ENCODE measurements at regions not wholly inside any gene's neighbourhood (a gene's known extent, or its start where the extent isn't known, plus 50 kb on each side); places are given as distances from the start of the nearest gene placed in this dataset.

DNA sequence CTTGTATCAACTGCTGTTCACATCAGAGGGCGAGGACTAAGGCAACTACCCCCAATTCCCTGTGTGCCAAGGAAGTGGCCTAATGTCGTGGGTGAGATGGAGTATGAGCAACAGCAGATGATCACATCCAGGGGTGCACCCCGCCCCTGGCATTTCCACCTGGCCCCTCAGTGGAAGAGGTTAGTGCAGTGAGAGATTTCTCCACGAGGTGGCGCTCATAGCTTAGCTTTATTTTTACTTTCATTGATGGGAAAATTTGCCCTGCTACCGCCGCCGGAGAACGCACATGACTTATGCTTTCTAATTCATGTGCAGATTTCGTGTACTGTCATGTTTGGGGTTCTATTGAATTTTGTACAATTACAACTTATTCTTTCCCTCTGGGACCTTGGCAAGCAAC, 470.6 kb upstream of the MEX3C start:
- Histone ChIP-seq H3K4me1 (ENCODE audit: control insufficient read depth in 1 of 2, low read depth in 2 of 2) (no peaks in the 10 kb centered on the region), H3K9me3 (no peaks in the 10 kb centered on the region), H3K4me3 (no peak overlapping the region), H3K27me3 (replicated peaks; ENCODE audit: insufficient read depth) (no peaks in the 10 kb centered on the region), H3K27ac (no peak overlapping the region), H3K36me3 (no peaks in the 10 kb centered on the region)
- TF ChIP-seq, protein P1, sequence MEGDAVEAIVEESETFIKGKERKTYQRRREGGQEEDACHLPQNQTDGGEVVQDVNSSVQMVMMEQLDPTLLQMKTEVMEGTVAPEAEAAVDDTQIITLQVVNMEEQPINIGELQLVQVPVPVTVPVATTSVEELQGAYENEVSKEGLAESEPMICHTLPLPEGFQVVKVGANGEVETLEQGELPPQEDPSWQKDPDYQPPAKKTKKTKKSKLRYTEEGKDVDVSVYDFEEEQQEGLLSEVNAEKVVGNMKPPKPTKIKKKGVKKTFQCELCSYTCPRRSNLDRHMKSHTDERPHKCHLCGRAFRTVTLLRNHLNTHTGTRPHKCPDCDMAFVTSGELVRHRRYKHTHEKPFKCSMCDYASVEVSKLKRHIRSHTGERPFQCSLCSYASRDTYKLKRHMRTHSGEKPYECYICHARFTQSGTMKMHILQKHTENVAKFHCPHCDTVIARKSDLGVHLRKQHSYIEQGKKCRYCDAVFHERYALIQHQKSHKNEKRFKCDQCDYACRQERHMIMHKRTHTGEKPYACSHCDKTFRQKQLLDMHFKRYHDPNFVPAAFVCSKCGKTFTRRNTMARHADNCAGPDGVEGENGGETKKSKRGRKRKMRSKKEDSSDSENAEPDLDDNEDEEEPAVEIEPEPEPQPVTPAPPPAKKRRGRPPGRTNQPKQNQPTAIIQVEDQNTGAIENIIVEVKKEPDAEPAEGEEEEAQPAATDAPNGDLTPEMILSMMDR (IDR thresholded peaks at IDR 0.05) = peak; percentile 28
- ATAC-seq (ENCODE audit: insufficient number of reproducible peaks, low FRiP score, low read depth) = no peak
- DNase-seq (ENCODE audit: low spot score) = no peak

DNA sequence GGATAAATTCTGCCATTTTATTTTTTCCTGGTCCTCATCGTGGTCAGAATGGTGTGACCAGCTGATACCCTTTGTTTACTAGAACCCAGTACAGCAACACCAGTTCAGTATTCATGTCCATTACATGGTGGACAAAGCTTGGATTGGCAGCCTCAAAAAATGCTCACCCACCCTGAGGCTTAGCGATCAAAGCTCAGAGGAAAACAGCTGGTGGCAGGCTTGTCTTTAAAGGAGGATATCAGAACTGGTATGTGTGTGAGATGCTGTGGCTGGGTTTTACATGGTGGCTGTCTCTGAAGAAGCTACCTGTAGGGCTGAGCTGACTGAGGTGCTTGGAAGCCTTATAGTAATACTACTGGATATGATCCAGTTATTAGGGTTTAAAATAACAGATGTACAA, 471.1 kb upstream of the MEX3C start:
- ATAC-seq (ENCODE audit: insufficient number of reproducible peaks, low FRiP score, low read depth) (no peak), DNase-seq (ENCODE audit: low spot score) (no peak)
- TF ChIP-seq, protein P1 (IDR thresholded peaks at IDR 0.05) = no peak
- Histone ChIP-seq H3K9me3 (no peaks in the 10 kb centered on the region), H3K4me1 (ENCODE audit: control insufficient read depth in 1 of 2, low read depth in 2 of 2) (no peaks in the 10 kb centered on the region), H3K27ac (no peak overlapping the region), H3K27me3 (replicated peaks; ENCODE audit: insufficient read depth) (no peaks in the 10 kb centered on the region), H3K4me3 (no peak overlapping the region), H3K36me3 (no peaks in the 10 kb centered on the region)

DNA sequence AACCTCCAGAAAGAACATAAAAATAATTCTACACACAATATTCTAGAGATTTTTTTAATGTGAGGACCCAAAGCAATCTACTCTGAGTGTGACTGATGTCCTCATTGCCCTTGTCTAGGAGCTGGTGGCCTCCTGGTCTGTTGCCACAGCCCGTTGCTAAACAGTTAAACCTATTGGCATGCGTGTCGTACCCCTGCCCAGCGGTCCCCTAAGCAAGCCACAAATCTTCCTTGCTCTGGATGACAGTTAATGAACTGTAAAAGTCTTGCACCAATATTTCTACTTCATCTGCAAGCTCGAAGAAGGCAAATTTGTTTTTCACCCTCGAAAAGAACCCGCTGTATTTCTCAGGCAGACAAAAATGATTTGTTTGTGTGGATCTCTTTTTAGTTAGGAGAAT, 489.1 kb upstream of the MEX3C start:
- Histone ChIP-seq H3K36me3 (no peaks in the 10 kb centered on the region), H3K27me3 (replicated peaks; ENCODE audit: insufficient read depth) (no peaks in the 10 kb centered on the region), H3K4me3 (no peak overlapping the region), H3K4me1 (ENCODE audit: control insufficient read depth in 1 of 2, low read depth in 2 of 2) (no peaks in the 10 kb centered on the region), H3K9me3 (no peaks in the 10 kb centered on the region), H3K27ac (no peak overlapping the region)
- TF ChIP-seq, protein P1 (IDR thresholded peaks at IDR 0.05) = no peak
- no peak for DNase-seq (ENCODE audit: low spot score)
- ATAC-seq (ENCODE audit: insufficient number of reproducible peaks, low FRiP score, low read depth) = no peak

DNA sequence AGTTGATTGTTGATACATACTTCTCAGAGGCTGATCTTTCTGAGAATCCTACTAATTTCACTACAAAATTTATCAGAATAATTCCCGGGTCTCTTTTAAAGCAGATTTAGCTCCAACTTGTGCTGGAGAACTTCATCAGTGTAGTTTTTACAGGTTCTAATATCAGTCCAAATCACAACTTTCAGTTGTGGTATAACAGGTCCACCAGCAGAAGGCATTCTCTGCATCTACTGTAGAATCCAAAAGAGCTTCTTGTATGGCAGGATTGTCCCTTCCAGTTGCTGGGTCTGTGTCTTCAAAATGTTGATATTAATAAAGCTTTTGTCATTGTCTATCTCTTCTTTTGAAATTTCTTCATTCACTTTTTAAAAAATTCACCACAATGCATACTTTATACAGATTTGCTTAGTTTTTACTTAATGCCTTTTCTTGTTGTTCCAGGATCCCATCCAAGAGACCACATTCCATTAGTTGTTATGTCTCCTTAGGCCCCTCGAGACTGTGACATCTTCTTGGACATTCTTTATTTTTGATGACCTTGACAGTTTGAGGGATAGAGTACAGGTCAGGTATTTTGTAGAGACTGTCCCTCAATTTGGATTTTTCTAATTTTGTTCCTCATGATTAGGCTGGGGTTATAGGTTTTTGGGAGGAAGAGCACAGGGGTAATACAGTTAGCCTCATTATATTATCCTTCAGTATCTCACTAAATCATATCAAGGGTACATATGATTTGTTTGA, 490.5 kb upstream of the MEX3C start:
- DNase-seq (ENCODE audit: low spot score) (no peak), ATAC-seq (ENCODE audit: insufficient number of reproducible peaks, low FRiP score, low read depth) (no peak)
- TF ChIP-seq, protein P1 (IDR thresholded peaks at IDR 0.05) = no peak
- Histone ChIP-seq H3K9me3 (no peaks in the 10 kb centered on the region), H3K4me3 (no peak overlapping the region), H3K27me3 (replicated peaks; ENCODE audit: insufficient read depth) (no peaks in the 10 kb centered on the region), H3K36me3 (no peaks in the 10 kb centered on the region), H3K4me1 (ENCODE audit: control insufficient read depth in 1 of 2, low read depth in 2 of 2) (no peaks in the 10 kb centered on the region), H3K27ac (no peak overlapping the region)

DNA sequence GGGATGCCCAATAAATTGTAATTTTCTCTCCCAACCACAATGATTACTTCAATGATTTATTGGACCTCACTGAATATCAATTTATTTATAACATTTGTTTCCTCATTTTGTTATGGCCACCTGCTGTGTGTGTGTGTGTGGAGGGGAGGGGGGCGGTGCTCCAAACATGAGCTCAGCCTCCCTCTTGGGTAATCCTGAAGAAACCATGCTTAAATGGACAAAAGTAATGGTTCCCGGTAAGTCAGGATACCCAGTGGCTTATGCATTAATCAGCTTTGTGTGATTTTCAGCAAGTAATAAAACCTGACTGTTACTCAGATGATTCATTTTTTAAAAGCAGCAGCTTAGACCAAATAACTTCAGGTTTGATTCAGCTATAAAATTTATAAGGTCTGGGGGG, 495.1 kb upstream of the MEX3C start:
- no peaks in the 10 kb centered on the region for H3K4me1 ChIP-seq (ENCODE audit: control insufficient read depth in 1 of 2, low read depth in 2 of 2)
- no peak overlapping the region for H3K27ac ChIP-seq
- H3K27me3 ChIP-seq (replicated peaks; ENCODE audit: insufficient read depth) = no peaks in the 10 kb centered on the region
- no peaks in the 10 kb centered on the region for H3K36me3 ChIP-seq
- no peak for DNase-seq (ENCODE audit: low spot score)
- ATAC-seq (ENCODE audit: insufficient number of reproducible peaks, low FRiP score, low read depth) = no peak
- no peaks in the 10 kb centered on the region for H3K9me3 ChIP-seq
- no peak overlapping the region for H3K4me3 ChIP-seq
- TF ChIP-seq, protein P1 (IDR thresholded peaks at IDR 0.05) = no peak

Data from thoracic aorta (tissue), 2 donors.